Tibial nerve (tissue), 4 donors: ENCODE measurements at regions not wholly inside any gene's neighbourhood (a gene's known extent, or its start where the extent isn't known, plus 50 kb on each side); places are given as distances from the start of the nearest gene placed in this dataset.

ENCODE experiments used
- DNase-seq, 2 donors: peaks; one replicate each; pipeline ENCODE4 v3.0.0-alpha.2; 2019; ENCODE audit warnings: low spot score in 2 of 2
- H3K27ac ChIP-seq, 4 donors: fragments of 200-600 bp; sonication (generic) in 3 of 4; one replicate each; pipeline ENCODE4 v1.5.1; 2017 to 2019; ENCODE audit warnings: mild to moderate bottlenecking in 1 of 4
- H3K27me3 ChIP-seq, 2 donors: fragments of 200-600 bp; sonication (generic) in 1 of 2; one replicate each; pipeline versions ENCODE4 v1.5.1 to v1.6.0; 2017 to 2019
- H3K36me3 ChIP-seq, 3 donors: fragments of 200-600 bp; sonication (generic); one replicate each; pipeline ENCODE4 v1.5.1; 2018 to 2019
- H3K4me1 ChIP-seq, 4 donors: fragments of 200-600 bp; sonication (generic) in 3 of 4; one replicate each; pipeline ENCODE4 v1.5.1; 2017 to 2019
- H3K4me3 ChIP-seq, 4 donors: fragments of 200-600 bp; sonication (generic) in 3 of 4; one replicate each; pipeline ENCODE4 v1.5.1; 2017 to 2019; ENCODE audit warnings: mild to moderate bottlenecking in 1 of 4, moderate library complexity in 1 of 4
- H3K9me3 ChIP-seq, 4 donors: fragments of 200-600 bp; sonication (generic) in 3 of 4; one replicate each; pipeline ENCODE4 v1.5.1; 2017 to 2019
- CTCF ChIP-seq, 5 experiments: fragments of 200-600 bp in 3 of 5; fragments of 450-650 bp in 2 of 5; sonication (generic) in 3 of 5; IDR thresholded peaks; one replicate each; pipeline ENCODE4 v1.5.1; 2016 to 2019; ENCODE audit warnings: antibody characterized with exemption in 5 of 5, mild to moderate bottlenecking in 3 of 5, moderate library complexity in 2 of 5
- EP300 ChIP-seq, 2 donors: sonication (generic); formaldehyde crosslinking; IDR thresholded peaks; one replicate each; pipeline ENCODE4 v1.6.1; 2017; ENCODE audit warnings: antibody characterized with exemption in 2 of 2, mild to moderate bottlenecking in 1 of 2
- POLR2A ChIP-seq, 2 donors: fragments of 450-650 bp; IDR thresholded peaks; one replicate each; pipeline ENCODE4 v1.6.1; 2017; ENCODE audit warnings: antibody characterized with exemption in 2 of 2, mild to moderate bottlenecking in 2 of 2, moderate library complexity in 2 of 2
- WGBS, 2 donors: methylation state at CpG; one replicate each; pipeline ENCODE4 v1.1.5; 2018; 5-methylcytosine and 5-hydroxymethylcytosine counted together

- peaks cover 0 to 18% (median under 1%) of the 10 kb centered on the region in 4 donors for H3K4me1 ChIP-seq
- H3K4me3 ChIP-seq: no peak overlapping the region
- H3K27me3 ChIP-seq: no peaks in the 10 kb centered on the region
- H3K27ac ChIP-seq: no peak overlapping the region
- 97 to 99% methylated on average over 3 of the region's 3 CpGs for WGBS, 2 donors
- no peak for DNase-seq
- TF ChIP-seq POLR2A (IDR thresholded peaks at IDR 0.05) (no peak), EP300 (IDR thresholded peaks at IDR 0.05) (no peak), CTCF (IDR thresholded peaks at IDR 0.05) (no peak)
- peaks cover 0 to 3% (median 0%) of the 10 kb centered on the region in 3 donors for H3K36me3 ChIP-seq
- H3K9me3 ChIP-seq: no peaks in the 10 kb centered on the region
These were observed 256.2 kb upstream of the C2CD4B start for GRCh38 chr15:62421289-62421688.

DNA sequence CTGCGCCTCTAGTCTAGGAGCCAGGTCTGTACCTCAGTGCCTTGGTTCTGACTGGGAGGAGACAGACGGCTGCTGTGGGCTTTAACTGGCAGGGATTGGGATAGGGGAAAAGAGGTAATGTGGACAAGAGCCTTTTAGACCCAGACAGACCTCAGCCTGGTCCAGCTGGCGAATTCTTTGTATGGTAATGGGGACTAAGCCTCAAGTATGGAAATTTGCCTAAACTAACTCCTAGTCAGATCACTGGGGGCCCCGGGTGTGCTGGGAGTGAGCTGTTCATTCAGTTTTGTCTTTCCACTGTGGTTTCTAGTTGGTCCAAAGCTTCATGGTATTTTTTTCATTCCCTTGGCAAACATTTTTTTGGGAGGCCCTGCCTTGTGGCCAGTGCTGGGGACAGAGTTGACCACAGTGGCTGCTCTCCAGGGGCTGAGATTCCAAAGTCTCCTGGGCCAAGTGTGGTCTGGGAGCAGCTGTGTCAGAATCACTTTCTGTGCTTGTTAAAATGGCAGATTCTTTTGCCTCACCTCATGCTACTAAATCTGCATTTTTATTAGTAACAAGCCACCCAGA lies 261.4 kb upstream of the C2CD4B start:
- peak overlapping the region in 1 of 4 donors; percentile 25 for H3K27ac ChIP-seq
- no peak for DNase-seq
- H3K9me3 ChIP-seq: no peaks in the 10 kb centered on the region
- H3K27me3 ChIP-seq: no peaks in the 10 kb centered on the region
- H3K36me3 ChIP-seq: peaks cover 0 to 3% (median 0%) of the 10 kb centered on the region in 3 donors
- no peak for TF ChIP-seq CTCF (IDR thresholded peaks at IDR 0.05)
- TF ChIP-seq EP300 (IDR thresholded peaks at IDR 0.05): no peak
- TF ChIP-seq POLR2A (IDR thresholded peaks at IDR 0.05): no peak
- H3K4me3 ChIP-seq: no peak overlapping the region
- H3K4me1 ChIP-seq: peaks cover 0 to 15% (median 3%) of the 10 kb centered on the region in 4 donors
- WGBS, 2 donors: 50 to 59% methylated on average over 4 of the region's 4 CpGs

DNA sequence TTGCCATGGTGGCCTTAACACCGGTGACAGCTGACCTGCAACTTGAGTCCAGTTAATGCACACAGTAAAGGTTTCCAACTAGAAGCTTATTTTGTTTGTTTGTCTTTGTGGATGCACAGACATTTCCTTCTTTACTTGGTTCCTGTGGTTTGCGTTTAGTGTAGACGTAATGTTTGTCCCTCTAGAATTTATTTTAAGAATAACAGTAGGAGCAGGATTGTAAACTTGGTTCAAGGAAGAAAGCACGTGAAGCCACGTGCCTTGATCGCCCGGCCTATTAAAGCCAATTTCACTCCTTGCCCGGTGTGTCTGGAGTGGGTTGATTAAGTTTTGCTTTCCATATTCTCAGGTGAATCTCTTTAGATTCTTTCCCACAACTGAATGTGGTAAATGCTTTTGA lies 263.2 kb upstream of the C2CD4B start:
- H3K27ac ChIP-seq: no peak overlapping the region
- no peaks in the 10 kb centered on the region for H3K36me3 ChIP-seq
- H3K9me3 ChIP-seq: no peaks in the 10 kb centered on the region
- no peak for DNase-seq
- no peaks in the 10 kb centered on the region for H3K27me3 ChIP-seq
- peaks cover 0 to 22% (median 3%) of the 10 kb centered on the region in 4 donors for H3K4me1 ChIP-seq
- 93 to 96% methylated on average over 8 of the region's 8 CpGs for WGBS, 2 donors
- H3K4me3 ChIP-seq: no peak overlapping the region
- TF ChIP-seq EP300 (IDR thresholded peaks at IDR 0.05): no peak
- no peak for TF ChIP-seq CTCF (IDR thresholded peaks at IDR 0.05)
- TF ChIP-seq POLR2A (IDR thresholded peaks at IDR 0.05): no peak

- no peaks in the 10 kb centered on the region for H3K9me3 ChIP-seq
- H3K27me3 ChIP-seq: no peaks in the 10 kb centered on the region
- TF ChIP-seq EP300 (IDR thresholded peaks at IDR 0.05) (no peak), CTCF (IDR thresholded peaks at IDR 0.05) (no peak), POLR2A (IDR thresholded peaks at IDR 0.05) (no peak)
- 81 to 82% methylated on average over 13 of the region's 14 CpGs for WGBS, 2 donors
- no peak overlapping the region for H3K4me3 ChIP-seq
- peaks cover 0 to 22% (median 3%) of the 10 kb centered on the region in 4 donors for H3K4me1 ChIP-seq
- H3K36me3 ChIP-seq: no peaks in the 10 kb centered on the region
- no peak for DNase-seq
- no peak overlapping the region for H3K27ac ChIP-seq
These were observed 263.9 kb upstream of the C2CD4B start for GRCh38 chr15:62428851-62429598.

DNA sequence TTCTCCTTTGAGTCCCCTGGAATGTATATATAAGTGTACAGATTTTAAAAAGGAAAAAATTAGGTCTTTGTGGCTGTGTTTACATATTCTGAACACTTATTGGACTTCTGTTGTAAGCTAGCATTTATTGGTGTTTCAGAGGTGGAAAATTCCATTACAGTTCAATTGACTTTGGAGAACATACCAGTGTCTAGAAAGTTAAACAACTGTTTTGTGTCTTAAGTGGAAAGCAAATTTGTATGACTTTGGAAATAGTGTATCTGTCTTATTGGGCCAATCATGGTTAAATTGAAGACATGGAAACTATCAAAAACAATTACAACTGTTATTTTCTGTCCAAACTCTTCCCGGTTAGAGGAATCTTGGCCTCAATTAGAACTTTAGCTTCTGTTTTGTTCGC lies 265.0 kb upstream of the C2CD4B start:
- H3K4me1 ChIP-seq: peaks cover 0 to 22% (median 3%) of the 10 kb centered on the region in 4 donors
- TF ChIP-seq EP300 (IDR thresholded peaks at IDR 0.05) (no peak), POLR2A (IDR thresholded peaks at IDR 0.05) (no peak), CTCF (IDR thresholded peaks at IDR 0.05) (no peak)
- H3K27ac ChIP-seq: no peak overlapping the region
- no peaks in the 10 kb centered on the region for H3K9me3 ChIP-seq
- H3K27me3 ChIP-seq: no peaks in the 10 kb centered on the region
- DNase-seq: no peak
- no peaks in the 10 kb centered on the region for H3K36me3 ChIP-seq
- WGBS, 2 donors: 41 to 50% methylated on average over 2 of the region's 2 CpGs
- H3K4me3 ChIP-seq: no peak overlapping the region
